Glomerular visceral epithelial cell (primary cell): ENCODE measurements at regions not wholly inside any gene's neighbourhood (a gene's known extent, or its start where the extent isn't known, plus 50 kb on each side); places are given as distances from the start of the nearest gene placed in this dataset.
A peak's percentile ranks its signal among the peaks of the same experiment; 100 is the strongest.

Source experiments
- DNase-seq: peaks from one replicate; pipeline ENCODE4 v3.0.0-alpha.2; 2016; ENCODE audit errors: extremely low spot score

GRCh38 chr4:123026015-123026414 lies 103.6 kb upstream of the NUDT6 start:
- DNase-seq: peak; percentile 88

DNA sequence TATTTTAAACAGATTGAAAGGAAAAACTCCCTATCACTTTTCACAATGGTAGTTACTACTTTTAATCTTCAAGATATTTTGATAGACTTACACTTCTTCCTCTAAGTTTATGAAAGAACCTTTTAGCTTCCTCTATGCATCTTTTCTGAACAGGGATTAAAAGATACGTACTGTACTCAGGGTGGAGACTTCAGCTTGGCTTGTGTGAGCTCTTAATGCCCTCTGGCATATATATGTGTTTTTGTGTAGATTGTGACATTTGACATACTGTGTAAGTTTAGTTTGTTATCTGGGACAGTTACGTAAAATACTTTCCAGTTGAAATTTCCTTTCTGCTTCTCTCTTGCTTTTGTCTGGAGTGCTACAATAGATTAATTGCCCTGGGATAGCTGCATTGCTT lies 109.3 kb upstream of the NUDT6 start:
- no peak for DNase-seq

DNA sequence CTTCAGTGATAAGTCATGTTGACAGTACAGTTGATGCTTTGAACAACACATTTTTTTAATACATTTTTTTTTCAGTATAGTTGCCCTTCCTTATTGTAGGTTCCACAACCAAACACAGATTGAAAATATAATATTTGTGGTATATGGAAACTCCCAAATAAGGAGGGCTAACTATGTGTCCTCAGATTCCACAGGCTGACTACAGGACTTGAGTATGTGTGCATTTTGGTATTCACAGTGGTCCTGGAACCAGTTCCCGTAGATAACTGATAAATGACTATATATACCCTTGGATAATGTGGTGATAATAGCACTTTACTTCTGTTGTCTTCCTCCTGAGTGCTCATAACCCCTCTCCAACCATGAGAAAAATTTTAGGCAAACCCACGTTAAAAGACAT lies 111.6 kb upstream of the NUDT6 start:
- DNase-seq: no peak

GRCh38 chr4:123035239-123035638 lies 112.8 kb upstream of the NUDT6 start:
- DNase-seq: no peak

GRCh38 chr4:123037804-123038203 lies 115.4 kb upstream of the NUDT6 start:
- peak; percentile 32 for DNase-seq

GRCh38 chr4:123042095-123042494 lies 119.7 kb upstream of the NUDT6 start:
- DNase-seq: no peak

DNA sequence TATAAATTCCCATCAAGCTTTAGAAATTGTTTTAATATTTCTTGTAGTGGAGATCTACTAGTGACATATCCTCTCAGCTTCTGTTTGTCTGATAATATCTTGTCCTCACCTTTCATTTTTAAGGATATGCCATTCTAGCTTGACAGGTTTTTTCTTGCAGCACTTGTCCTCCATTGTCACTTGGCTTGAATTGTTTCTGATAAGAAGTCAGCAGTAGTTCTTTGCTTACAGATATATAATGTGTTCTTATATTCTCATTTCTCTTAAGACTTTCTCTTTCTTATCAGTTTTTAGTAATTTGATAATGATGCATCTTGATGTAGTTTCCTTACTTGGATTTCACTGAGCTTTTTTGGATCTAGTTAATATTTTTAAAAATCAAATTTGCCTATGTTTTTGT lies 120.6 kb upstream of the NUDT6 start:
- no peak for DNase-seq

DNA sequence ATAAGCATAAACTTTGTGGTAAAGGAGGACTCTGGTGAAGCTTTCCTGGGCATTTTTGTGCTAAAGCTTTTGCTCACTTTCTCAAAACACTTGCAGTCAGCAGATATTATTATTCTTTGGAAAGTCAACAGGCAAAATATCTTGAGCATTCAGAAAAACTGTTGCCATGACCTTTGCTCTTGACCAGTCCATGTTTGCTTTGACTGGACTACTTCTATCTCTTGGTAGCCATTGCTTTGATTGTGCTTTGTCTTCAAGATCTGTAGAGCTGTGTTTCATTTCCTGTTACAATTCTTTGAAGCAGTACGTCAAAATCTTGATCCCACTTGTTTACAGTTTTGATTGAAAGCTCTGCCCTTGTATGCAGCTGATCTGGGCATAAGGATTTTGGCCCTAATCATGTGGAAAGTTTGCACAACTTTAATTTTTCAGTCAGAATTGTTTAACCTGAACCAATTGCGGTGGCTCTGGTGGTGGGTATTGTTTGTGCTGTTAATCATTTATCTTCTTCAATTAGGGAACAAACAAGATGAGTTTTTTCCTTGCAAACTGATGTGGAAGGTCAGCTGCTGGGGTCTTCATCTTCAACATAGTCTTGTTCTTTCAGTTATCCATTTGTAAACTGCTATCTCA lies 121.5 kb upstream of the NUDT6 start:
- no peak for DNase-seq

- no peak for DNase-seq
Measured at GRCh38 chr4:123046096-123046495, 123.7 kb upstream of the NUDT6 start.

DNA sequence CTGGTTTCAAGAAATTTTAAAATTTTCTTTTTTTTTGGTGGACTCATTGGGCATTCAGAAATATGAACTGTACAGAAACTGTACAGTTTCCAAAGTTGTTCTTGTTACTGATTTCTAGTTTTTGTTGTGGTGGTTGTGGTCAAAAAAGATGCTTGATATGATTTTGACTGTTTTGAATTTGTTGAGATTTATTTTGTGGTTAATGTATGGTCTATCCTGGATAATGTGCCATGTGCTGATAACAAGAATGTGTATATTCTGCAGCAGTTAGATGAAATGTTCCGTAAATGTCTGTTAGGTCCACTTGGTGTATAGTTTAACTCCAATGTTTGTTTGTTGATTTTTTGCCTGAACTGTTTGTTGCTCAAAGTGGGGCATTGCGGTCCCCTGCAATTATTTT lies 127.6 kb upstream of the NUDT6 start:
- DNase-seq: no peak

DNA sequence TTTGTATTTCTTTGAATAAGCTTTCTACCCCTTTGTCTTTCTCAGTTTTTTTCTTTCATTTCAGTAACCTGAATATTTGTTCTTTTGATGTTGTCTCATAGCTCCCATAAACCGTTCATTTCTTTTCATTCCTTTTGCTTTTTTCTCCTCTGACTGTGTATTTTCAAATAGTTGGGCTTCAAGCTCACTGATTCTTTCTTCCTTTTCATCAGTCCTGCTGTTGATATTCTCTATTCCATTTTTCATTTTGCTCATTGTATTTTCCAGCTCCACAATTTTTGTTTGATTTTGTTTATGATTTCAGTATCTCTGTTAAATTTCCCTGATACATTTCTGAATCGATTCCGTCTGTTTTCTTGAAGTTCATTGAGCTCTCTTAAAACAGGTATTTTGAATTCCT lies 129.6 kb upstream of the NUDT6 start:
- no peak for DNase-seq

DNA sequence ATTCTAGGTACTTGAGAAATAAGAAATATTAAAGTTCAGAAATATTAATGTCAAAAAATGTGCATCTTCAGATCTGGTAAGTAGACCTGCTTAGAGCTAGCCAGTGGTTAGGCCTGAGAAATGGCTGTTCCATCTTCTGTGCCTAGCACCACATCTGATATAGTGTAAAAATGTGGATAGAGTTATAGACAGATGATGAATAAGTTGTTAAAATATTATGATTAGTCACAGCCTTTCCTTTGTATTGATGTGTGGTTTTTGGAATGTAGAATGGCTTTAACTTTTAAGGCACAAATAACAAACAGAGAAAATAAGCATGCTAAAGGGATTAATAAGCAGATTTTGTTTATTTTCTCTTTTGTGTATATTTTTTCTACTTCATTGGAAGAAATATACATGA lies 133.5 kb upstream of the NUDT6 start:
- DNase-seq: no peak

DNA sequence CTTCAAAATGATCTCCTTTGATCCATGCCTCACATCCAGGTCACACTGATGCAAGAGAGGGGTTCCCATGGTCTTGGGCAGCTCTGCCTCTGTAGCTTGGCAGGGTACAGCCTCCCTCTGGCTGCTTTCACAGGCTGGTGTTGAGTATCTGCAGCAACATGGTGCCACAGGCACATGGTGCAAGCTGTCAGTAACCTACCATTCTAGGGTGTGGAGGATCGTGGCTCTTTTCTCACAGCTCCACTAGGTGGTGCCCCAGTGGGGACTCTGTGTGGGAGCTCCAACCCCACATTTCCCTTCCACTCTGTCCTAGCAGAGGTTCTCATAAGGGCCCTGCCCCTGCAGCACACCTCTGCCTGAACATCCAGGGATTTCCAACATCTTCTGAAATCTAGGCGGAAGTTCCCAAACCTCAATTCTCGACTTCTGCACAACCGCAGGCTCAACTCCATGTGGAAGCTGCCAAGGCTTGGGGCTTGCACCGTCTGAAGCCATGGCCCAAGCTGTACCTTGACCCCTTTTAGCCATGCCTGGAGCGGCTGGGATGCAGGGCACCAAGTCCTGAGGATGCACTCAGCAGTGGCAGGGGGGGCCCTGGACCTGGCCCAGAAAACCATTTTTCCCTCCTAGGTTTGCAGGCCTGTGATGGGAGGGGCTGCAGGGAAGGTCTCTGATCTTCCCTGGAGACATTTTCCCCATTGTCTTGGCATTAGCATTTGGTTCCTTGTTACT lies 137.8 kb upstream of the NUDT6 start:
- no peak for DNase-seq

GRCh38 chr4:123064390-123064789 lies 142.0 kb upstream of the NUDT6 start:
- peak; percentile 27 for DNase-seq

DNA sequence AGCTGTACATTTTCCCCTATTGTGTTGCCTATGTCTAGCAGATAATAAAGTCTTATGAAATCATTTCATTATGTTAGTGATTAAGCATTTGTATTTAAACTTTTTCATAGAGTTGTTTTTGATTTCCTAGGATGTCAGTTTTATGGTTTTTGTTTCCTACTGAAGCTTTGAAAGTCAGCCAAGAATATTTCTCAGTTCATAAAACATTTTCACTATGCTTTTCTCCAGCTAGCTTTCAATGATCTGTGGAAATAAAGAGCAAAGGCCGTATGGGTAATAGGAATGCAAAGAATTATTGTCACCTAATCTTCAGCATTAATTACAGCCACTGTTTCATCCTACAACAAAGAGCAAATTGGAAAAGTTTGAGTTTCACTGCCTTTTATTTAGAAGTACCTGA lies 145.7 kb upstream of the NUDT6 start:
- DNase-seq: no peak

- no peak for DNase-seq
Measured at GRCh38 chr4:123072060-123072459, 149.7 kb upstream of the NUDT6 start.

DNA sequence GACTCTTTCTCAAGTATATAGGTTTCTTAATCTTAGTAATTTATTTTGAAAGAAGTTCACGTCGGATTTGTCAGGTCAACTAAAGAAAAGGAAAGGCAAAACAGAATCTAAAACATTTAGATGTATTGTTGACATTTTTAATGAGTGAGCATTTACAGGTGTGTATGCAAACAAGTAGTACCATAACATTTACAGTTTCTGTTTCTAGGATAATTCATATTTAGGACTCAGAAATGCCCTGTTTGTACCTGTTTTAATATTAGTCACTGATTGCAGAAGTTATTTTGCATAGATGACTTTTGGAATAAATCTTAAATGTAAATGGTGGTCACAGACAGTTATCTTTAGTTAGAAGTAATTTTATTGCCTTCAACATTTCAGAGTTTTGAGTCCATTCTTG lies 151.3 kb upstream of the NUDT6 start:
- no peak for DNase-seq

GRCh38 chr4:123077330-123077729 lies 154.9 kb upstream of the NUDT6 start:
- DNase-seq: no peak

DNA sequence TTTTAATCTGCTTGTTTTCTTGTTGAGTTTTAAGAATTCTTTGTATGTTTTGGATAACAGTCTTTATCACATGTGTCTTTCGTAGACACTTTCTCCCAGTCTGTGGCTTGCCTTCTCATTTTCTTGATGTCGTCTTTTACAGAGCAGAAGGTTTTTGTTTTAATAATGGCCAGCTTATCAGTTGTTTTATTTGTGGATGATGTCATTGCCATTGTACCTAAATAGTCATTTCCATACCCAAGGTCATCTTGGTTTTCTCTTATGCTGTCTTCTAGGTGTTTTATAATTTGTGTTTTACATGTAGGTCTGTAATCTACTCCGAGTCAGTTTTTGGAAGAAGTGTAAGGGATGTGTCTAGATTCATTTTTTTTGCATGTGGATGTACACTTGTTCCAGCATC lies 159.6 kb upstream of the NUDT6 start:
- no peak for DNase-seq

DNA sequence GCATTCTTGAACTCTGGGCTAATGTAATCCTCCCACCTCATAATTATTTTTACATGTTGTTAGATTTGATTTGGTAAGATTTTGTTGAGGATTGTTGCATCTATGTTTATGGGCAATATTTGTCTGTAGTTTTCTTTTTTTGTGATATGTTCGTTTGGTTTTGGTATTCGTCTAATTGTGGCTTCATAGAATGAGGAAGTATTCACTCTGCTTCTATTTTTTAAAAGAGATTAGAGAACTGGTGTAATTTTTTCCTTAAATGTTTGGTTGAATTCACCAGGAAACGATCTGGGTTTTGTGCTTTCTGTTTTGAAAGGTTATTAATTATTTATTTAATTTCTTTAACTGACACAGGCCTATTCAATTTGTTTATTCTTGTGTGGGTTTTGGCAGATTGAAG lies 161.2 kb upstream of the NUDT6 start:
- no peak for DNase-seq

- no peak for DNase-seq
Measured at GRCh38 chr4:123088501-123088900, 166.1 kb upstream of the NUDT6 start.

DNA sequence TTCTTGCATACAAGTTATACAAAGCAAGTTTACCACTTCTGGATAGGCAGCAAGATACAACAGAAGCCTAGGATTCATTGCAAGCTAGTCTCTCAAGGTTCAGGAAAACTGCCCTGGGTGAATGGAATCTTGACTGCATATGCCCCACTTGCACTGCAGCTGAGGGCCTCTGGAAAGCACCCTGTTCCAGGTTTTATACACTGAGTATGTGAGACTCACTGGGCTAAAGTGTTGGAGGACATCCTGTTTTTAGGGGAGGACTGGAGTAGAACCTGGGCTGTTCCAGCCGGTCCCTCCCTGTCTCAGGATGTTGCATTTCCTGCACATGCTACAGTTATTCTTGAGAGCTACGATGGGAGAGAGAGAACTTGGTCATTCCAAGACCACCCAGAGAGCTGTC lies 168.5 kb upstream of the NUDT6 start:
- DNase-seq: no peak

- no peak for DNase-seq
Measured at GRCh38 chr4:123092586-123092985, 170.2 kb upstream of the NUDT6 start.

- no peak for DNase-seq
Measured at GRCh38 chr4:123093236-123093635, 170.8 kb upstream of the NUDT6 start.
